B cell (primary cell): ENCODE measurements at regions not wholly inside any gene's neighbourhood (a gene's known extent, or its start where the extent isn't known, plus 50 kb on each side); places are given as distances from the start of the nearest gene placed in this dataset.
A peak's percentile ranks its signal among the peaks of the same experiment; 100 is the strongest.

Source experiments
- ATAC-seq: fragments of 200-7000 bp; cut with Tn5 transposase; one replicate; pipeline ENCODE4 v1.10.0; 2021; ENCODE audit warnings: low read depth, mild to moderate bottlenecking, moderate number of reproducible peaks, moderate library complexity
- CTCF ChIA-PET: fragments of 350-600 bp; sonication (Branson Sonifier 250); formaldehyde crosslinking; loops from one replicate; lab custom pipeline; 2021; ENCODE audit warnings: antibody characterized with exemption, inconsistent platforms; lab: Charles Lee
- POLR2A ChIA-PET: fragments of 350-600 bp; sonication (Branson Sonifier 250); formaldehyde crosslinking; loops from one replicate; lab custom pipeline; 2021; ENCODE audit warnings: antibody characterized with exemption; lab: Charles Lee
- DNase-seq: peaks from one replicate; pipeline ENCODE4 v3.0.0; 2013
- H2AFZ ChIP-seq: 2 replicates; pipeline ENCODE4 v1.6.1; 2012; ENCODE audit warnings: mild to moderate bottlenecking, low read depth, low read length; ENCODE audit not compliant: insufficient read depth, poor library complexity, severe bottlenecking
- H3K27ac ChIP-seq, 2 donors: 1 replicate in 1 of 2; 2 replicates in 1 of 2; pipeline ENCODE4 v1.5.1; 2012 to 2013; ENCODE audit warnings: low read length in 2 of 2, mild to moderate bottlenecking in 2 of 2, moderate library complexity in 1 of 2
- H3K27me3 ChIP-seq, 4 experiments: fragments of 200-600 bp in 1 of 4; sonication (generic) in 1 of 4; replicated peaks in 1 of 4; 1 replicate in 2 of 4; 2 replicates in 2 of 4; pipeline versions ENCODE4 v1.6.1 to v1.7.0; 2013 to 2016; ENCODE audit warnings: low read length in 3 of 4, mild to moderate bottlenecking in 2 of 4, mixed read lengths in 1 of 4, moderate library complexity in 1 of 4; ENCODE audit not compliant: insufficient read depth in 4 of 4, control insufficient read depth in 3 of 4; ENCODE audit errors: control extremely low read depth in 1 of 4
- H3K36me3 ChIP-seq, 2 experiments: replicated peaks in 1 of 2; 1 replicate in 1 of 2; 2 replicates in 1 of 2; pipeline versions ENCODE4 v1.6.1 to v1.7.1; 2013; ENCODE audit warnings: low read length in 1 of 2; ENCODE audit not compliant: insufficient read depth in 2 of 2, control insufficient read depth in 1 of 2; ENCODE audit errors: control extremely low read depth in 1 of 2, extremely low read depth in 1 of 2
- H3K4me1 ChIP-seq, 2 donors: fragments of 200-600 bp in 1 of 2; sonication (generic) in 1 of 2; 1 replicate in 1 of 2; 2 replicates in 1 of 2; pipeline versions ENCODE4 v1.5.1 to v1.6.1; 2013 to 2017; ENCODE audit warnings: low read length in 2 of 2; ENCODE audit not compliant: control insufficient read depth in 2 of 2, insufficient read depth in 2 of 2
- H3K4me2 ChIP-seq: replicated peaks from 2 replicates; pipeline ENCODE3; 2012; ENCODE audit warnings: mild to moderate bottlenecking, low read depth, low read length; ENCODE audit not compliant: poor library complexity, severe bottlenecking
- H3K4me3 ChIP-seq, 5 experiments: fragments of 200-600 bp in 1 of 5; sonication (generic) in 1 of 5; 1 replicate in 3 of 5; 2 replicates in 2 of 5; pipeline versions ENCODE4 v1.5.1 to v1.7.0; 2011 to 2016; ENCODE audit warnings: low read length in 4 of 5, mild to moderate bottlenecking in 4 of 5, low read depth in 2 of 5, control low read depth in 1 of 5, moderate library complexity in 1 of 5; ENCODE audit not compliant: insufficient read depth in 1 of 5; ENCODE audit errors: control extremely low read depth in 1 of 5, extremely low read depth in 1 of 5
- H3K79me2 ChIP-seq: fragments of 200-600 bp; sonication (generic); one replicate; pipeline ENCODE4 v1.6.0; 2016; ENCODE audit warnings: low read length; ENCODE audit not compliant: control insufficient read depth, insufficient read depth
- H3K9ac ChIP-seq: fragments of 200-600 bp; sonication (generic); 2 replicates; pipeline ENCODE4 v1.6.1; 2017; ENCODE audit warnings: mild to moderate bottlenecking, low read length, moderate library complexity
- H3K9me3 ChIP-seq, 3 donors: one replicate each; pipeline versions ENCODE4 v1.6.1 to v1.7.1; 2013; ENCODE audit warnings: low read length in 2 of 3; ENCODE audit not compliant: control insufficient read depth in 2 of 3, insufficient read depth in 1 of 3; ENCODE audit errors: control extremely low read depth in 1 of 3
- H4K20me1 ChIP-seq: 2 replicates; pipeline ENCODE4 v1.6.0; 2012; ENCODE audit warnings: mild to moderate bottlenecking, low read length; ENCODE audit not compliant: insufficient read depth, control insufficient read depth, poor library complexity, severe bottlenecking
- H3K27ac Mint-ChIP-seq: one replicate; pipeline ENCODE4 v1.8.0; 2021; ENCODE audit warnings: mixed read lengths
- H3K27me3 Mint-ChIP-seq: one replicate; pipeline ENCODE4 v1.8.0; 2021; ENCODE audit warnings: mixed read lengths
- H3K4me1 Mint-ChIP-seq: one replicate; pipeline ENCODE4 v1.8.0; 2021; ENCODE audit warnings: mixed read lengths
- H3K4me3 Mint-ChIP-seq: one replicate; pipeline ENCODE4 v1.8.0; 2021; ENCODE audit warnings: mixed read lengths
- H3K9me3 Mint-ChIP-seq: one replicate; pipeline ENCODE4 v1.8.0; 2022; ENCODE audit warnings: mixed read lengths; ENCODE audit not compliant: insufficient read depth
- EZH2 ChIP-seq: IDR thresholded peaks from 2 replicates; pipeline ENCODE4 v1.6.1; 2012; ENCODE audit warnings: borderline replicate concordance, low read depth, mild to moderate bottlenecking, moderate library complexity, low read length; ENCODE audit not compliant: insufficient read depth, poor library complexity, severe bottlenecking
- WGBS: methylation state at CpG from one replicate; pipeline ENCODE4 v1.1.5; 2013; ENCODE audit warnings: missing lambda C conversion rate; ENCODE audit not compliant: insufficient coverage; 5-methylcytosine and 5-hydroxymethylcytosine counted together
- intact Hi-C: fragments of 100-400 bp; cut with micrococcal nuclease; formaldehyde crosslinking; loops from one replicate; pipeline ENCODE4 v1.10.0; 2022
- TF ChIP-seq, protein P1 (sequence below): fragments of 200-600 bp; IDR thresholded peaks from one replicate; pipeline ENCODE4 v1.8.0; 2022; ENCODE audit warnings: antibody characterized with exemption, mild to moderate bottlenecking

DNA sequence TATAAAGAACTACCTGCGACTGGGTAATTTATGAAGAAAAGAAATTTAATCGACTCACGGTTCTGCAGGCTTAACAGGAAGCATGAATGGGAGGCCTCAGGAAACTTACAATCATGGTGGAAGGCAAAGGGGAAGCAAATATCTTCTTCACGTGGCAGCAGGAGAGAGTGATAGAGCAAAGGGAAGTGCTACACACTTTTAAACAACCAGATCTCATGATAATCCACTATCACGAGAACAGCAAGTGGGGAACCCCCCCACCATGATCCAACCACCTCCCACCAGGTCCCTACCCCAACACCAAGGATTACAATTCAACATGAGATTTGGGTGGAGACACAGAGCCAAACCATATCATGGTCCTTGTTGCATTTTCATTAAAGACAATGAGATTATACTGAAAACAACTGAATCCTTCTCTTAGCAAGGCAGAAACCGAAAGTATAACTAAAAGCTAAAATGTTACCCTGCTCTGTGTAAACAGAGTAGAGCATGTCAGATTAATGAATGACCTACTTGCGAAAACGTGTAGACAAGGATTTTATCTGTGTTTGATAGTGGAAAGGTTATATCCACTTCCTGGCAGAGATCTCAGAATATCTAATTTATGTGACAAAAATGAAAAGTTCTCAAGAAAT lies 60.1 kb upstream of the RBBP8 start:
- peaks cover 9% of the 10 kb centered on the region for H3K4me1 Mint-ChIP-seq
- H3K9me3 Mint-ChIP-seq, result no peaks in the 10 kb centered on the region
- TF ChIP-seq EZH2, result no peak
- TF ChIP-seq, protein P1, sequence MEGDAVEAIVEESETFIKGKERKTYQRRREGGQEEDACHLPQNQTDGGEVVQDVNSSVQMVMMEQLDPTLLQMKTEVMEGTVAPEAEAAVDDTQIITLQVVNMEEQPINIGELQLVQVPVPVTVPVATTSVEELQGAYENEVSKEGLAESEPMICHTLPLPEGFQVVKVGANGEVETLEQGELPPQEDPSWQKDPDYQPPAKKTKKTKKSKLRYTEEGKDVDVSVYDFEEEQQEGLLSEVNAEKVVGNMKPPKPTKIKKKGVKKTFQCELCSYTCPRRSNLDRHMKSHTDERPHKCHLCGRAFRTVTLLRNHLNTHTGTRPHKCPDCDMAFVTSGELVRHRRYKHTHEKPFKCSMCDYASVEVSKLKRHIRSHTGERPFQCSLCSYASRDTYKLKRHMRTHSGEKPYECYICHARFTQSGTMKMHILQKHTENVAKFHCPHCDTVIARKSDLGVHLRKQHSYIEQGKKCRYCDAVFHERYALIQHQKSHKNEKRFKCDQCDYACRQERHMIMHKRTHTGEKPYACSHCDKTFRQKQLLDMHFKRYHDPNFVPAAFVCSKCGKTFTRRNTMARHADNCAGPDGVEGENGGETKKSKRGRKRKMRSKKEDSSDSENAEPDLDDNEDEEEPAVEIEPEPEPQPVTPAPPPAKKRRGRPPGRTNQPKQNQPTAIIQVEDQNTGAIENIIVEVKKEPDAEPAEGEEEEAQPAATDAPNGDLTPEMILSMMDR, result no peak
- peaks cover 3% of the 10 kb centered on the region for H3K27me3 Mint-ChIP-seq
- no peaks in the 10 kb centered on the region for H3K4me1 ChIP-seq
- H4K20me1 ChIP-seq, result no peaks in the 10 kb centered on the region
- H2AFZ ChIP-seq, result peak overlapping the region; percentile 20
- 23% methylated on average over 2 of the region's 8 CpGs for WGBS
- no peak overlapping the region for H3K4me3 ChIP-seq
- CTCF ChIA-PET, result no interaction called here
- DNase-seq (peak; percentile 8), ATAC-seq (no peak)
- no peaks in the 10 kb centered on the region for H3K36me3 ChIP-seq
- H3K9me3 ChIP-seq, result no peaks in the 10 kb centered on the region
- peak overlapping the region; percentile 61 for H3K4me3 Mint-ChIP-seq
- H3K27me3 ChIP-seq, result no peaks in the 10 kb centered on the region
- intact Hi-C loops, result no loop called here
- no peaks in the 10 kb centered on the region for H3K79me2 ChIP-seq
- no peak overlapping the region for H3K27ac ChIP-seq
- H3K4me2 ChIP-seq, result peak overlapping the region; percentile 34
- peak overlapping the region; percentile 53 for H3K27ac Mint-ChIP-seq
- no peak overlapping the region for H3K9ac ChIP-seq
- POLR2A ChIA-PET, result no interaction called here

DNA sequence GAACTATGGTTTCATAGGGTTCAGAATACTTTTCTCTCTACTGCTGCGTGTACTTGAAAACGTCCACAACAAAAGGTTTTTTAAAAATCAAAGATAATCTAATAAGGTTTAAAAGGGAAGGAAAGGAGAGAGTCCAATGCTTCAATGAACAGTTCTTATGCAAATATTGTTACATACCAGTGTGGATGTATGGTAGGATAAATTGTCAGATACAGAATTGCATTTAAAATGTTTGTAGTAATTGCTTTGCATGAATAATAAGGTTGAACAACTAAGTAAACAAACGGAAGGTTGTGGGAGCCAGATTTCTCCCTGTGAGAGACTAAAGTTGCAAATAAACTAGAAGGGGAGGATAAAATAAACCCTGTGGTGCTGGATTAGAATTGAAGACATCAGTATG lies 53.8 kb upstream of the RBBP8 start:
- Mint-ChIP-seq H3K4me1 (no peaks in the 10 kb centered on the region), H3K27me3 (peaks cover 3% of the 10 kb centered on the region), H3K27ac (no peak overlapping the region), H3K9me3 (no peaks in the 10 kb centered on the region), H3K4me3 (no peak overlapping the region)
- Histone ChIP-seq H3K4me3 (no peak overlapping the region), H3K36me3 (no peaks in the 10 kb centered on the region), H3K9me3 (no peaks in the 10 kb centered on the region), H4K20me1 (no peaks in the 10 kb centered on the region), H3K4me2 (no peak overlapping the region), H3K79me2 (no peaks in the 10 kb centered on the region), H3K27ac (no peak overlapping the region), H3K27me3 (no peaks in the 10 kb centered on the region), H3K4me1 (no peaks in the 10 kb centered on the region), H2AFZ (no peak overlapping the region), H3K9ac (no peak overlapping the region)
- no peak for TF ChIP-seq EZH2
- TF ChIP-seq, protein P1, result no peak
- 100% methylated on average over 1 of the region's 3 CpGs for WGBS
- intact Hi-C loops, result no loop called here
- ATAC-seq, result no peak
- POLR2A ChIA-PET, result no interaction called here
- CTCF ChIA-PET, result no interaction called here
- no peak for DNase-seq
